ENCODE measurements at regions not wholly inside any gene's neighbourhood (a gene's known extent, or its start where the extent isn't known, plus 50 kb on each side); places are given as distances from the start of the nearest gene placed in this dataset.

DNA sequence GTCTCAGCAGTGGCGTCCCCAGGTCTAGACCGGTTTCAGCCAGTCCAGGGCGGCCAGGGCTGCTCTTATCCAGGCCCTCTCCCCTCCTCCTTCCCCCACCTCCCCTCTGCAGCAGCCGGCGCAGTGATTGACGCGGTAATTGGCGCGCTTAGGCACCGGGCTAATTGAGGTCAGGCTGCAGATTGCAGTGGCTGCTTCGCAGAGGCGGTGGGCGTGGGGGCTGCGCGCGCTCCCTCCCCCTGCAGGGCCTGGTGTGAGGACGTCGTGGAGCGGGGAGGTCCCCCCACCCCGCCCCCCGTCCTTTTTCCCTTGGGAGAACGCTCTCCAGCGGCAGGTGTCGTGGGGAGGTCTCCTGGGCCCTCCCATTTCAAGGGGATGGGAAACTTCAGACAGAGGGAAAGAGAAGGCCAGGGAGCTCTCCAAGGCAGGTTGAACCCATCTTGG is 70.4 kb upstream of the BLCAP start:
- DNase-seq (ENCODE audit: low read depth in 2 of 2) = no peak

DNA sequence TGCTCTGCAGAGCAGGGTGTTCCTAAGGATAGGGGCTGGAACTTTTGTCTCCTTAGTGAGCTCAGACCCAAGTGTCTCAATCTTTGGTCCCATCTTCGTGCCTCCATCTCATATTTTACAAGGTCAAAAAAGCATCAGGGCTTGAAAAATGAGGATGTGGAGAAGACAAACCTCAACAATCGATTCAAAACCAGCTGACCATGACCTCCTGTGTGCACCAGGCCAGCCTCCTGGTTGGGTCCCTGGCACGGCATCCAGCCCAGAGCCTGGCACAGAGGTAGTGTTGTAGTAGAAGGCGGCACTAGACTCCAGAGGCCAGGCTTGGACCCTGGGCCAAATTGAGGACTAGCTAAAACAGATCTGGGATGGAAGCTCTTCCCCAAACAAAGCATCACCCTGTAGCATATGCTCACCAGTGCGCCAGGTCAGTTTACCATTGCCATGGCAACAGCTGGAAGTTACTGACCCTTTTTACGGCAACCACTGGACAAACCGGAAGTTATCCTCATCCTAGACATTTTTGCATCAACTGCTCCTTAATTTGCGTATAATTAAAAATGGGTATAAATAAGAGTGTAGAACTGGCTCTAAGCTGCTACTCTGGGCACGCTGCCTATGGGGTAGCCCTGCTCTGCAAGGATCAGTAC is 69.3 kb upstream of the BLCAP start:
- DNase-seq (ENCODE audit: low read depth in 2 of 2) = no peak

DNA sequence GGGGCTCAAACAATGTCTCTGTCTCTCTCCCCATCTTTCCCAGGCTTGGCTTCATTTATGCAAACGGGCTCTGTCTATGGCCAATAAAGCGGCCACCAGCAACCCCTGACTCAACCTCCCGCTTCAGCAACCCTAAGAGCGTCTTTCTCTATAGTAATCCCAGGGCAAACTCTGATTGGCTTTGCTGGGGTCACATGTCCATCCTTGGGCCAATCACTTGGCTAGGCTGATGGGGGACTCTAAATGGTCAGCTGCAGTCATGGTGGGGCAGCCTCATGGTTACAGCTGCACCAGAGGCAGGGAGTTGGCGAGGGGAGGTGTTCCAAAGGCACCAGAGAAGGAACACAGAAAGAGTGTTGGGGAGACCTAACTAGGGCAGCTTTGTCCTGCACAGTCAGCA is 68.5 kb upstream of the BLCAP start:
- DNase-seq (ENCODE audit: low read depth in 2 of 2) = no peak

DNA sequence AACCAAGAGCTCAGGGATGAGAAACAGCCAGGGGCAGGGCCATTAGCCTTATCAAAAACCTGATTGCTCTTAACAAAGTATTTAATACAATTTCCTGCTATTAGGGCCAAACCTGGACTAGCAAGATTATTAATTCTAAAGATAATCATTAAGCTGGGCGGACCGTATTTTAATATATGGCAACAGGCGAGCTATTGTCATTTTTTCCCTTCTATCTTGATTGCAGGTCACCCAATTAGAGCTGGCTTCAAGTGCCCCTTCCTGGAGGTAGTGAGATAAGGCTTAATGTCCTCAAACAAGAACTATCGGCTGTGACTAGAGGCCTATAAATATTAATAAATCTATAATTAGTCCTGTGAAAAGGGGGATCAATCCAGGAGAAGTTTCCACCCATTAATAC is 66.0 kb upstream of the BLCAP start:
- no peak for DNase-seq (ENCODE audit: low read depth in 2 of 2)

DNA sequence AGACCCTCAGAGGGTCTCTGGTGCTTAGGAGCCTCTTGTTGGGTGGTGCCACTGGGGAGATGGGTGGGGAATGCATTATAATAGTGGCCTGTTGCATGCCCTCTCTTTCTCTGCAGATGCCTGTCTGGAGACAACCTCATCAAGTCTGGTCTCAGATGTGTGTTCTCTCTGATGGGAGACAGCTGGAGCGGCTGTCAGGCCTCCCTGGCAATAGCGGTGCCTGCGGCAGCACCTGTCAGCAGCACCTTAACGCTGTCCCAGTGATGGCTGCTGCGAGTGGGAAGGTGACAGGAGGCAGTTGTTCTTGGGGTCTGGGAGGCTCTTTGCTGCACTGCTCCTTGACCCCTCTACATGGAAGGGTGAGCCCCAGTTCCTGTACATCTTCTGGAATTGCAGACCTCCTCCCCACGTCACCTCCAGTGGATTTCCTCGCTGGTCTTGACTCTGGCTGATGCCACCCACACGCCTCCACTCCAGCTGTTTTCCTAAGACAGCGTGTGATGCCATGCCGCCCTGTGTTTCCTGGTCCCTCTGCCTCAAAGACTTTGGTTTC is 63.3 kb upstream of the BLCAP start:
- no peak for DNase-seq (ENCODE audit: low read depth in 2 of 2)

DNA sequence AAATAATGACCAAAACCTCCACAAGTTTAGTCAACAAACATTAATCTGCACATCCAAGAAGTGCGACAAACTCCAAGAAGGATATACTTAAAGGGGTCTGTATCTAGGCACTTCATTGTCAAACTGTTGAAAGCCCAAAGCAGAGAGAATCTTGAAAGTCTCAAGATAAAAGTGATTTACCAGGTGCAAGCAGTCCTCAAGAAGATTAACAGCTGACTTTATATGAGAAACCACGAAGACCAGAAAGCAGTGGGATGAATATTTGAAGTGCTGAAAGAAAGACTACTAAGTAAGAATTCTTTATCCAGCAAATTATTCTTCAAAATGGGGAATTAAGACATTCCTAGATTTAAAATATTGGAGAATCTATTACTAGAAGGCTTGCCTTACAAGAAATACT is 58.4 kb upstream of the BLCAP start:
- DNase-seq (ENCODE audit: low read depth in 2 of 2) = no peak

DNA sequence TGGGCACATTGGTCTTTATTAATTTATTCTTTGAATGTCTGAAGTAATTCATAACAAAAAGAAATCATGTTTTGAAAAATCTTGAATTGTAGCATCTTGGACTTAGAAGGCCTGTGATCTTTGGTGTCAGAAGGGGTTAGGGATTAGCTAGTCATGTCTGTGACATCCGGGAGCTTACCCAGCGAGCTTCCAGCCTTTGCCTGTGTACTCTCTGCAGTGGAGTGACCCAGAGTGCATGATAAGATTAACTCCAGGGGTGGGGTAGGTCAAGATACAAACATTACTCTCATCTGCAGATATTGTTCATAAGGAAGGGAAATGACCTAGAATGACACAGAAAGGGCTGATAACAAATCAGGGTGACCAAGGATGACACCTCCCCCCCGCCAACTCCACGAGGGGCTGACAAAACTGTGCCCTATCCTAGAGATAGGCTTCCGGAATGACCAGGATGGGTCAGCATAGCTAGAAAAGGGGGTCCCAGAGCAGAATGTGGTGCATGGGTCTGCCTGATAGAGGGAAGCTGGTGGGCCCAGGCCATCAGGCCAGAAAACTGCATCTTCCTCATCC is 56.6 kb upstream of the BLCAP start:
- DNase-seq (ENCODE audit: low read depth in 2 of 2) = no peak

DNA sequence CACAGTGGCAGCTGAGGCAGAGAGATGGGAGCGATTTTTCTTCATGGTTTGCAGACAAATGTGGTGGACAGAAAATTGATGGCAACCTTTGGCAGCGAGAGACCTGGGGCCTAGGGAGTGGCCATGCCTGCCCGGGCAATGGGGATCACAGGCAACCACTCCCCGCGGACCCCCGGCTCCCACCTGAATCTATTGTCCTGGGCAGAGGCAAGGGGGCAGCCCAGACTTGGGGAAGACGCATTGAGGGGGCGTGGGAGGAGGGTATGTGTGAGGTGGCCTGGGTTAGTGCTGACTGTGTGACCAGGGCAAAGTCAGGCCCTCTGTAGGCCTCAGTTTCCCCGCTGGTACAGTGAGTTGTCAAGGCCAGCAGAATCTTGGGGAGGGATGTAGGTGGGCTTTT is 53.6 kb upstream of the BLCAP start:
- no peak for DNase-seq (ENCODE audit: low read depth in 2 of 2)

DNA sequence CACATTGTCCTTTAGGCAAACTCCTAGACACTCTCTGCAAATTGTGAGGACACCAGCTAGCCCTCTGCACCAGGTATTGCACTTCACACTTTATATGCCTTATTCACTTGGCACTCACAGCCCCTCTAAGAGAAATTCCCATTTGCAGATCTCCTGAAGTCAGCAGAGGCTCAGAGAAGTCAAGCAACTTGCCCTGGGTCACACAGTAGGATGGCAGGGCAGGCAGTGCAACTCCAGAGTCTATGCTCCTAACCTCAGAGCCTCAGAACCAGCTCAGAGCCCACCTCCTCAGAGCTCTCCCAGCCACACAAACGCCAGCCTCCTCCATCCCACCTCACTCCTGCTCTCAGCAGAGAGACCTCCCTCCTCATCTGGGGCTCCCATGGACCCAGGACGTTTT is 52.4 kb upstream of the BLCAP start:
- no peak for DNase-seq (ENCODE audit: low read depth in 2 of 2)

DNA sequence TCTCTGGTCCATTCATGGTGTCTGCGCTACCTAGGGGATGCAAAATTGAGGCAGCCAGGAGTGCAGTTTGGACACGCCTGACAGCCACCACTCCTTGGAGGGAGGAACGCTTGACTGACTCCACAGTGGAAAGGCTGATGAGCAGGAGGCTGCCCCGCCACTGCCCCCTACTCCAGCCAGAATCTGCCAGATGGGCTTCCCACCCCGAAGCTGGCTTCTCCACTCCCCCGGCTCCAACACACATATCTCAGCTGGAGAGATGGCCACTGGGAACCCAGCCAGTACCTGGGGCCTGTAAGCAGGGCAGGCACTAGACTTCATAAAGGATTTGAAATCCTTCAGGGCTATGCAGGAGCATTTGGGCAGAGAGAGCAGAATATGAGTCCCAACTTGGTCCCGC is 51.4 kb upstream of the BLCAP start:
- no peak for DNase-seq (ENCODE audit: low read depth in 2 of 2)

DNA sequence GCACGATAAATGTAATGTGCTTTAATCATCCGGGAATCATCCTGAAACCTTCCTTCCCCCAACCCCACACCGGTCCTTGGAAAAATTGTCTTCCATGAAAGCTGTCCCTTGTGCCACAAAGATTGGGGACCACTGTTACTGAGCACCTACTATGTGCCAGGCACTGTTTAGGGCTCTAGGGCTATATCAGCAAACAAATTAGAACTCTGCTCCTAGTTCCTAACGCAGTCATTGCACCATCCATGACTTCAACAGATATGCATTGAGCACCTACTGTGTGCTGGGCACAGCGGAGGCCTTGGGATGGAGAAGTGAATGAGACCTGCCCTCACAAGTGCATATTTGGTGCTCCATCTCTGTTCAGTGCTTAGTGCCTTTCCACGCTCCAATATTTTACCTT is 50.3 kb upstream of the BLCAP start:
- no peak for DNase-seq (ENCODE audit: low read depth in 2 of 2)

Measured in fibroblast of skin of left quadriceps (primary cell).